OCI-LY1 (cell line): ENCODE measurements at regions not wholly inside any gene's neighbourhood (a gene's known extent, or its start where the extent isn't known, plus 50 kb on each side); places are given as distances from the start of the nearest gene placed in this dataset.

Experiments
- CTCF ChIP-seq: fragments of 200-600 bp; sonication (generic), shearing (Covaris generic); IDR thresholded peaks from 2 replicates; pipeline ENCODE4 v1.5.1; 2017; ENCODE audit warnings: mild to moderate bottlenecking, antibody characterized with exemption, low read length, moderate library complexity, mixed read lengths
- EZH2 ChIP-seq: fragments of 200-600 bp; sonication (generic), shearing (Covaris generic); IDR thresholded peaks from 2 replicates; pipeline ENCODE4 v1.8.0; 2017; ENCODE audit warnings: borderline replicate concordance, mixed run types, mild to moderate bottlenecking, antibody characterized with exemption, low read length, moderate library complexity, mixed read lengths

GRCh38 chr20:26154224-26154623 is 457.6 kb upstream of the ZNF337 start:
- TF ChIP-seq CTCF (no peak), EZH2 (no peak)
